ENCODE measurements at regions not wholly inside any gene's neighbourhood (a gene's known extent, or its start where the extent isn't known, plus 50 kb on each side); places are given as distances from the start of the nearest gene placed in this dataset.

- WGBS, result 90% methylated on average over 6 of the region's 6 CpGs
- Histone ChIP-seq H3K27ac (ENCODE audit: low read depth in 1 of 2, low read length in 2 of 2) (no peak overlapping the region), H3K4me3 (ENCODE audit: low read depth in 1 of 3, low read length in 3 of 3) (no peak overlapping the region), H3K9ac (ENCODE audit: low read depth in 1 of 2, low read length in 2 of 2) (no peak overlapping the region), H3K36me3 (ENCODE audit: control insufficient read depth in 4 of 4, insufficient read depth in 3 of 4, low read depth in 1 of 4, low read length in 3 of 4) (no peaks in the 10 kb centered on the region), H3K9me3 (ENCODE audit: control insufficient read depth in 4 of 4, low read length in 3 of 4) (no peaks in the 10 kb centered on the region), H3K4me1 (ENCODE audit: control insufficient read depth in 4 of 4, insufficient read depth in 4 of 4, low read length in 3 of 4) (peaks cover 0 to under 1% (median 0%) of the 10 kb centered on the region in 4 donors), H3K27me3 (ENCODE audit: control insufficient read depth in 4 of 4, insufficient read depth in 4 of 4, low read length in 3 of 4) (no peaks in the 10 kb centered on the region)
- no peak for DNase-seq (ENCODE audit: low spot score)
- no peak for TF ChIP-seq YY1 (IDR thresholded peaks at IDR 0.05)
- no peak for TF ChIP-seq FOXA2 (IDR thresholded peaks at IDR 0.05)
- TF ChIP-seq CTCF (IDR thresholded peaks at IDR 0.05; ENCODE audit: low read depth, low read length, missing input control), result no peak
- no peak for TF ChIP-seq NR2F2 (IDR thresholded peaks at IDR 0.05)
- TF ChIP-seq REST (IDR thresholded peaks at IDR 0.05), result no peak
- TF ChIP-seq EGR1 (IDR thresholded peaks at IDR 0.05; ENCODE audit: low read depth in 2 of 2), result no peak
- TF ChIP-seq, protein P1, sequence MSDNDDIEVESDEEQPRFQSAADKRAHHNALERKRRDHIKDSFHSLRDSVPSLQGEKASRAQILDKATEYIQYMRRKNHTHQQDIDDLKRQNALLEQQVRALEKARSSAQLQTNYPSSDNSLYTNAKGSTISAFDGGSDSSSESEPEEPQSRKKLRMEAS (IDR thresholded peaks at IDR 0.05), result no peak
These were observed 210.4 kb upstream of the ZNF32 start for GRCh38 chr10:43859016-43859525.

- no peak overlapping the region for H3K4me3 ChIP-seq (ENCODE audit: low read depth in 1 of 3, low read length in 3 of 3)
- no peaks in the 10 kb centered on the region for H3K4me1 ChIP-seq (ENCODE audit: control insufficient read depth in 4 of 4, insufficient read depth in 4 of 4, low read length in 3 of 4)
- WGBS, result 79% methylated on average over 3 of the region's 3 CpGs
- H3K9ac ChIP-seq (ENCODE audit: low read depth in 1 of 2, low read length in 2 of 2), result no peak overlapping the region
- DNase-seq (ENCODE audit: low spot score), result no peak
- TF ChIP-seq FOXA2 (IDR thresholded peaks at IDR 0.05), result no peak
- TF ChIP-seq RXRA (IDR thresholded peaks at IDR 0.05), result no peak
- no peak for TF ChIP-seq JUND (IDR thresholded peaks at IDR 0.05)
- no peak for TF ChIP-seq NR2F2 (IDR thresholded peaks at IDR 0.05)
- no peak for TF ChIP-seq REST (IDR thresholded peaks at IDR 0.05)
- TF ChIP-seq HNF4G (IDR thresholded peaks at IDR 0.05), result no peak
- TF ChIP-seq RAD21 (IDR thresholded peaks at IDR 0.05), result no peak
- TF ChIP-seq TAF1 (conservative IDR thresholded peaks at IDR 0.05), result no peak
- TF ChIP-seq SP1 (IDR thresholded peaks at IDR 0.05), result no peak
- TF ChIP-seq, protein P2, sequence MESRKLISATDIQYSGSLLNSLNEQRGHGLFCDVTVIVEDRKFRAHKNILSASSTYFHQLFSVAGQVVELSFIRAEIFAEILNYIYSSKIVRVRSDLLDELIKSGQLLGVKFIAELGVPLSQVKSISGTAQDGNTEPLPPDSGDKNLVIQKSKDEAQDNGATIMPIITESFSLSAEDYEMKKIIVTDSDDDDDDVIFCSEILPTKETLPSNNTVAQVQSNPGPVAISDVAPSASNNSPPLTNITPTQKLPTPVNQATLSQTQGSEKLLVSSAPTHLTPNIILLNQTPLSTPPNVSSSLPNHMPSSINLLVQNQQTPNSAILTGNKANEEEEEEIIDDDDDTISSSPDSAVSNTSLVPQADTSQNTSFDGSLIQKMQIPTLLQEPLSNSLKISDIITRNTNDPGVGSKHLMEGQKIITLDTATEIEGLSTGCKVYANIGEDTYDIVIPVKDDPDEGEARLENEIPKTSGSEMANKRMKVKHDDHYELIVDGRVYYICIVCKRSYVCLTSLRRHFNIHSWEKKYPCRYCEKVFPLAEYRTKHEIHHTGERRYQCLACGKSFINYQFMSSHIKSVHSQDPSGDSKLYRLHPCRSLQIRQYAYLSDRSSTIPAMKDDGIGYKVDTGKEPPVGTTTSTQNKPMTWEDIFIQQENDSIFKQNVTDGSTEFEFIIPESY (IDR thresholded peaks at IDR 0.05), result no peak
- no peak for TF ChIP-seq EGR1 (IDR thresholded peaks at IDR 0.05; ENCODE audit: low read depth in 2 of 2)
- no peak for TF ChIP-seq FOXA1 (IDR thresholded peaks at IDR 0.05)
- TF ChIP-seq GABPA (IDR thresholded peaks at IDR 0.05 in 1 of 2, conservative IDR thresholded peaks at IDR 0.05 in 1 of 2), result no peak
- TF ChIP-seq CTCF (IDR thresholded peaks at IDR 0.05; ENCODE audit: low read depth, low read length, missing input control), result no peak
- H3K27ac ChIP-seq (ENCODE audit: low read depth in 1 of 2, low read length in 2 of 2), result no peak overlapping the region
- no peaks in the 10 kb centered on the region for H3K36me3 ChIP-seq (ENCODE audit: control insufficient read depth in 4 of 4, insufficient read depth in 3 of 4, low read depth in 1 of 4, low read length in 3 of 4)
- no peaks in the 10 kb centered on the region for H3K9me3 ChIP-seq (ENCODE audit: control insufficient read depth in 4 of 4, low read length in 3 of 4)
- no peaks in the 10 kb centered on the region for H3K27me3 ChIP-seq (ENCODE audit: control insufficient read depth in 4 of 4, insufficient read depth in 4 of 4, low read length in 3 of 4)
These were observed 209.2 kb upstream of the ZNF32 start for GRCh38 chr10:43857931-43858315.

Data from liver (tissue), 8 donors.